ENCODE measurements at regions not wholly inside any gene's neighbourhood (a gene's known extent, or its start where the extent isn't known, plus 50 kb on each side); places are given as distances from the start of the nearest gene placed in this dataset.

- H3K4me3 ChIP-seq (replicated peaks; ENCODE audit: low read depth, low read length): no peak overlapping the region
- DNase-seq (ENCODE audit: low read depth): no peak
- TF ChIP-seq CTCF (IDR thresholded peaks at IDR 0.05; ENCODE audit: low read length, missing control alignments): no peak
These were observed 821.8 kb upstream of the AGA start for GRCh38 chr4:178264001-178264400.

GRCh38 chr4:178271386-178271785 lies 829.1 kb upstream of the AGA start:
- H3K4me3 ChIP-seq (replicated peaks; ENCODE audit: low read depth, low read length): no peak overlapping the region
- TF ChIP-seq CTCF (IDR thresholded peaks at IDR 0.05; ENCODE audit: low read length, missing control alignments): no peak
- no peak for DNase-seq (ENCODE audit: low read depth)

GRCh38 chr4:178273168-178273567 lies 830.9 kb upstream of the AGA start:
- TF ChIP-seq CTCF (IDR thresholded peaks at IDR 0.05; ENCODE audit: low read length, missing control alignments): no peak
- DNase-seq (ENCODE audit: low read depth): no peak
- no peak overlapping the region for H3K4me3 ChIP-seq (replicated peaks; ENCODE audit: low read depth, low read length)

- DNase-seq (ENCODE audit: low read depth): no peak
- H3K4me3 ChIP-seq (replicated peaks; ENCODE audit: low read depth, low read length): no peak overlapping the region
- no peak for TF ChIP-seq CTCF (IDR thresholded peaks at IDR 0.05; ENCODE audit: low read length, missing control alignments)
These were observed 833.6 kb upstream of the AGA start for GRCh38 chr4:178275671-178276360.

- TF ChIP-seq CTCF (IDR thresholded peaks at IDR 0.05; ENCODE audit: low read length, missing control alignments): no peak
These were observed 838.1 kb upstream of the AGA start for GRCh38 chr4:178280362-178280761.

GRCh38 chr4:178288462-178288861 lies 846.2 kb upstream of the AGA start:
- no peak for DNase-seq (ENCODE audit: low read depth)
- no peak for TF ChIP-seq CTCF (IDR thresholded peaks at IDR 0.05; ENCODE audit: low read length, missing control alignments)
- no peak overlapping the region for H3K4me3 ChIP-seq (replicated peaks; ENCODE audit: low read depth, low read length)

More at GRCh38 chr4:178280362-178280761, 838.1 kb upstream of the AGA start:
- no peak for DNase-seq (ENCODE audit: low read depth)
- H3K4me3 ChIP-seq (replicated peaks; ENCODE audit: low read depth, low read length): no peak overlapping the region

GRCh38 chr4:178293601-178294000 lies 851.4 kb upstream of the AGA start:
- no peak overlapping the region for H3K4me3 ChIP-seq (replicated peaks; ENCODE audit: low read depth, low read length)
- TF ChIP-seq CTCF (IDR thresholded peaks at IDR 0.05; ENCODE audit: low read length, missing control alignments): no peak
- no peak for DNase-seq (ENCODE audit: low read depth)
